KOPT-K1 (cell line): ENCODE measurements at regions not wholly inside any gene's neighbourhood (a gene's known extent, or its start where the extent isn't known, plus 50 kb on each side); places are given as distances from the start of the nearest gene placed in this dataset.
"Not testable (repeated sequence)": the region's sequence is repeated elsewhere in the genome, so short reads cannot be mapped to it uniquely, and the experiment has no call there.

Experiments
- H3K27ac ChIP-seq: fragments of 200-600 bp; sonication (generic); 2 replicates; pipeline ENCODE4 v1.5.1; 2016; ENCODE audit warnings: antibody characterized with exemption, mild to moderate bottlenecking, low read depth, low read length; ENCODE audit not compliant: poor library complexity, severe bottlenecking
- H3K36me3 ChIP-seq: fragments of 200-600 bp; sonication (generic); 2 replicates; pipeline ENCODE4 v1.5.1; 2017; ENCODE audit warnings: antibody characterized with exemption, mild to moderate bottlenecking, low read length, moderate library complexity; ENCODE audit not compliant: insufficient read depth
- H3K9me3 ChIP-seq: fragments of 200-600 bp; sonication (generic); 2 replicates; pipeline ENCODE4 v1.5.1; 2017; ENCODE audit warnings: antibody characterized with exemption, low read length, mild to moderate bottlenecking; ENCODE audit not compliant: insufficient read depth, poor library complexity, severe bottlenecking

DNA sequence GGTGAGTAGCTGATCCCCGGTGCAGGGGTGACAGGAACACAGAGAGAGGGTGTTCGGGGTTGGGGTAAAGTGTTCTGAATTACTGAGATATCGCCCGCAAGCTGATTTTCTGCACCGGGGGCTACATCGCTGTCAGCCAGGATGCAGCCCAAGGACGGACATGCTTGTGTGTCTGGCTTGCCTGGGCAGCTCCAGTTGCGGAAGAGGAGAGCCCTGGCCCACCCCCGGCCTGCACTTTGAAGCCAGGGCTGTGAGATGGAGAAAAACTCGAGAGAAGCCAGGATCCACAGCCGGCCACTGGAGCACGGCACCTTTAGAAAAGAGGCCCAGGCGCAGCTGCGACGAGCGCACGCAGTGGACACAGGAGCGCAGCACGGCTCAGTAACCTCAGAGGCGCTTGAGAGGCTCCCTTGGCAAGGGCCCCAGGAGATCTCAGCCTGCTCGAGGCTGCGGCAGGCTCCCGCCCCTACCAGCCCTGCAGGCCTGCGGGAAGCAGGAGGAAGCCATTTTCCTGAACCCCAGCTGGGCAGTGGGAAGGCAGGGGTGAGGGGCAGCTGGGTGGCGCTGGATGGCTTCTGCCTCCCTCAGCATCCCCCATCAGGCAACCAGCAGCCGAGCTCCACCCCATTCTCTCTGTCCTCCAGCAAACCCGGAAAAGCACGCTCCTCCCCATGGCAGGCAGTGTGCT is 59.2 kb downstream of the C9orf50 start:
- no peaks in the 10 kb centered on the region for H3K9me3 ChIP-seq
- H3K36me3 ChIP-seq: no peaks in the 10 kb centered on the region
- H3K27ac ChIP-seq: no peak overlapping the region

DNA sequence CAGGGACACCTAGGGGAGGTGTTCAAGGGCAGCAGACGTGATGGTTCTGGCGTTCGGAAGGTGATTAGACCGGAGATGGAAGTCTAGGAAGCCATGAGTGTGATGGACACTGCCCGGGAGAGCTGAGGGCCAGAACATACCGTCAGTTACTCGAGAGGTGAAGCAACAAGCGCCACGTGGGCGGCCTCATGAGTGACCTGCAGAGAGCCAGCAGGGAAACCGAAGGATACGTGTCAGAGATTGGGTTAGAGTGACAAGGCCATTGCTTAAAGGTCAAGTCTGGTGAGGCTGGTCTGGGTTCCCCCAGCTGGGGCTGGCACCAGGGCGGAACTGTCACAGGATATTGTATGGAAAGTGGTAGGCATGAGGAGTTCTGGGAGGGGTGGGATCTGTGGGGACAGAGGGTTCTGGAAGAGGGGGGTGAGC is 60.0 kb downstream of the C9orf50 start:
- Histone ChIP-seq H3K27ac (no peak overlapping the region), H3K36me3 (no peaks in the 10 kb centered on the region), H3K9me3 (no peaks in the 10 kb centered on the region)

DNA sequence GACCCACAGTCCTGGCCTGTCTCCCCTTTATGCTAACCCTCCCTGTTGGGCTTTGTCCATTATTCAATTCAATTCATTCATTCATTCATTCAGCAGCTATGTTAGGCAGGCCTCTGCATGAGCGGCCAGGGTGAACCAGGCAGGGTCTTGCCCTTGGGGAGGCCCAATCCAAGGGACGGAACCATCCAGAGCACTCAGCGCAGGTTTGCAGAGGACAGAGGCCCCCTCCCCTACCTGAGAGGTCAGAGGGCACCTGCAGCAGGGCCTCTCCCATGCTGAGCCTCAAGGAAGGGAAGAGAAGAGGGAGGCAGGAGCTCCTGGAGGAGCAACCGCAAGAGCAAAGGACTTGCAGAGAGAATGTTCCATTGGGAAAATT is 61.4 kb downstream of the C9orf50 start:
- H3K9me3 ChIP-seq: no peaks in the 10 kb centered on the region
- H3K36me3 ChIP-seq: no peaks in the 10 kb centered on the region
- no peak overlapping the region for H3K27ac ChIP-seq

DNA sequence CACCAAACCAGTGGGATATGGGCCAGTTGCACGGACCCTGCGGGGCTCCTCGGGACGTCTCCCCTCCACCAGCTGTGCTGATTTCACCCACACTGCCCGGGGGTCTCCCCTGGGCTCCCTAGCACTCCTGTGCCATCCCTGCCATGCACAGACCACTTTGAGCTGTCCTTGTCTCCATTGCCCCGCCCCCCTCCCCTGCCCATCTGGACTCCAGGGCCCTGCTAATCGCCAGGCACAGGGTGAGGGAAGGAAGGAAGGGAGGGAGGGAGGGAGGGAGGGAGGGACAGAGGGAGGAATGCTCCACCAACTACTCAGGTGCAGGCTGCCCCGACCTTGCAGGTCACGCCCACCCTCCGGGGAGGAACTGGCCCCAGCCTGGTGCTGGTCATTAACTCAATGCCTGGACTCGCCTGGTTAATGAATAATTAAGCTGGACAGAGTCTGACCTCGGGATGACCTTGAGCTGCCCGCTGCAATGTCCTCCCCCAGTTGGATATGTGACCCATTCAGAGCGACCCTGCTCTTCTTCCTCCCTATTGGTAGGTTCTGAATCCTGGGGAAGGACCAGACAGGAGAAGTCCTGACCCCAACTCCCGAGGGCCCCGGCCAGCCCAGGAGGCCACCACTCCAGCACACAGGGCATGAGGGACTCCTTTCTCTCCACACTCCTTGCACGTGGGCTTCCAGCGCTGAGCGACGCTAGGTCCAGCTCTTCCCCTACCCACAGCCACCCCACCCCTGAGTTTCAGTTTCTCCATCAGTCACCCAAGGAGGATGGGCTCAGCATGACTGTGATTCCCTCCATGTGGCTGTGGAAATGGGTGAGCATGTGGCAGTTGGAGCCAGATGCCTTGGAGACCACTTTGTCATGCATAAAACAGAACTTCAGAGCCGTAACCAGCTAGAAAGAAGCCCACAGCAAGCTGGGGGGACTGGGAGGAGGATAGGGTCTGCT is 62.1 kb downstream of the C9orf50 start:
- no peaks in the 10 kb centered on the region for H3K9me3 ChIP-seq
- no peaks in the 10 kb centered on the region for H3K36me3 ChIP-seq
- H3K27ac ChIP-seq: no peak overlapping the region

DNA sequence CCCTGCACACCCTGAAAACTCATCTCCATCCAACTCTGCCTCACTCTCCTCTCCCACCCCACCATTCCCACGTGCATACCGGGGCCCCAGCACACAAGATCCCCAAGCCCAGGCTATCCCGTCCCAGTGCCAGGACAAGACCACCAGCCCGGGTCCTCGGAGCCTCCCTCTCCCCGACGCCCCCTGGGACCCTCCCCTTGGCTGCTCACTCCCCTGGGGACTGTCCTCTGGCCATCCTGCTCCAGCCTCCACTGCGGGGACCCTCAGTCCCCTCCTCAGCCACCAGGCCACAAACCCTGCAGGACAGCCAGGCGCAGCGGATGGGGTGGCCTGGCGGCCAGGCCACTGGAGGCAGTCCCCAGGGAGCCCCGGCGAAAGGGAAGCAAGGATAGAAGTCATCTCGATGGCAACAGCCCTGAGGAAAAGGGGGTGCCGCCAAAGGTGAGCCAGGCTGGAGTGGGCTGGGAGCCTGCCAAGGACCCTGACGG is 62.8 kb downstream of the C9orf50 start:
- no peaks in the 10 kb centered on the region for H3K9me3 ChIP-seq
- H3K36me3 ChIP-seq: no peaks in the 10 kb centered on the region
- H3K27ac ChIP-seq: no peak overlapping the region

DNA sequence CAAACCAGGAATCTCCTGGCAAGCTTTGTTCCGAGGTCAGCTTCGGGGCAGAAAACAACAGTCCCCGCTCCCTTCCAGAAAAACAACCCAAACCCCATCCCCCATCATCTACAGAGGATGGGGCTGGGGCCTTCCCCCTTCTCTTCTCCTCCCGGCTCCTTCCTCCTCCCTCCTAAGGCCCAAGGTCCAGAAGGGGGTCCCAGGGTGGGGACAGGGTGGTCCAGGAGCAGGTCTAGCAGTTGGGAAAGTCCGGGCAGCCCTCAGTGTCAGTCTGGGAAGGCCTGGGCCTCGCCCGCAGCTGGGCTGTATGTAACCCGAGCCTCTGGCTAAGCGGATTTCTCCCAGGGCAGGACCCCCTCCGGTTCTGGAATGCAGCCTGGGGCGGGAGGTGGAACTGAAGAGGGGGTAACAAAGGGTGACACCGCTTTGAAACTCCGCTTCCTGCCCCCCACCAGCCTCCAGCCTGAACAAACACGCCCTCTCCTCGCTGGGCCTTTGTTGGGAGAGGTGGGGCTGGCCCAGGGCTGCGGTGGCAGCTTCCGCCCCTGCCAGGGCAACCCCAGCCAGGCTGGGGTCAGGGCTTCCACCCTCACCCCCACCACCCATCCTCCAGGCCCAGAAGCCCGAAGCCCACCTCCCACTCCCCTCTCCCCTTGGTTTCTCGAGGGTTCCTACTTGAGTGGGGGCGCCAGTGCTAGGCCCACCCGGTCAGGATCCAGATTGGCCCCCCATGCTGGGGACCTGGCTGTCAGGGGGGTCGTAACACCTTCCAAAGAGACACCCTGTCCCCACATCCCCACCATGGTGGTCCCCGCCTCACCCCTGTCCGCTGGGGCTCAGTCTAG is 63.5 kb downstream of the C9orf50 start:
- H3K27ac ChIP-seq: no peak overlapping the region
- H3K9me3 ChIP-seq: no peaks in the 10 kb centered on the region
- no peaks in the 10 kb centered on the region for H3K36me3 ChIP-seq

DNA sequence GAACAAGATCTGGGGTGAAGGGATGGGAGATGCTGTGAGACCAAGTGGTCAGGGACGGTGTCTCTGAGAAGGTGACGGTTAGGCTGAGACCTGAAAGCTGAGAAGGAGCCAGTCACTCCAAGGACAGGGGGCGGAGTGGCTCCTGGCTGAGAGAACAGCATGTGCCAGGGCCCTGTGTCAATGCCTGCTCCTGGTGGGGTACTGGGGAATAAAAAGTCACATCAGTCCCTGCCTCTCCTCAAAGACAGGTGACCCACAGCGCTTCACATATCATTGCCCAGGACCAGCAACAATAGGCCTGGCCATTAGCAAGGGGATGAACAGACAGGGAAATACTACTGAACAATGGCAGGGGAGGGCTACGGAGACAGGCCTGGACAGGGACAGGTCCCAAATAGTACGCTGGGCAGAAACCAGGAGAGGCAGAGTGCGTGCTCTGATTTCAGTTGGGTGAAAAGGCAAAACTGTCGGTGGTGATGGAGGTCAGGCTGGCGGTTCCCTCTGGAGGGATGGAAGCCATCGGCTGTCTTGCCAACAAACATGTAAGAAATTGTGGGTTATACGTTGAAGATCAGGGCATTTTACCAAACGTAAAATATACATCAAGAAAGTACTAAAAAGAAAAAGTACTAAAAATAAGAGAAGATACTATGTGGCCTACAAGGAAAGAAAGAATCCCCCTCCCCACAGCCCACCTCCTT is 64.3 kb downstream of the C9orf50 start:
- no peak overlapping the region for H3K27ac ChIP-seq
- no peaks in the 10 kb centered on the region for H3K36me3 ChIP-seq
- no peaks in the 10 kb centered on the region for H3K9me3 ChIP-seq

DNA sequence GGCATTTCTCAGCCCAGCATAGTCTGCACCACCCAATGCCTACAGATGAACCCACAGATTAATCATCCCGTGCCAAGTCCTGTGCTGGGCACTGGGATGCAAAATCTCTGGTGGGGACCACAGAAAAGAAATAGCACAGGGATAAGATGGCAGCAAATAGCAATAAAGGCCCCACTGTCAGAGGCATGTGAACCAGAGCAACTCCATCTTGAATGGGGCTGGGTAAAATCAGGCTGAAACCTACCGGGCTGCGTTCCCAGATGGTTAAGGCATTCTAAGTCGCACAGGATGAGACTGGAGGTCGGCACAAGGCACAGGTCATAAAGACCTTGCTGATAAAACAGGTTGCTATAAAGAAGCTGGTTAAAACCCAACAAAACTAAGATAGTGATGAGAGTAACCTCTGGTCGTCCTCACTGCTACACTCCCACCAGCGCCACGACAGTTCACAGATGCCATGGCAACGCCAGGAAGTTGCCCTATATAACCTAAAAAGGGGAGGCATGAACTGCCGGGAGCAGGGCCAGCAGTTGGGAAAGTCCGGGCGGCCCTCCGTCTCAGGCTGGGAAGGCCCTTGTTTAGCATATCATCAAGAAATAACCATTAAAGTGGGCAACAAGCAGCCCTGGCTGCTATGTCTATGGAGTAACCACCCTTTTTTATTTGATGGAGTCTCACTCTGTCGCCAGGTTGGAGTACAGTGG is 65.2 kb downstream of the C9orf50 start:
- Histone ChIP-seq H3K27ac (no peak overlapping the region), H3K9me3 (no peaks in the 10 kb centered on the region), H3K36me3 (no peaks in the 10 kb centered on the region)

DNA sequence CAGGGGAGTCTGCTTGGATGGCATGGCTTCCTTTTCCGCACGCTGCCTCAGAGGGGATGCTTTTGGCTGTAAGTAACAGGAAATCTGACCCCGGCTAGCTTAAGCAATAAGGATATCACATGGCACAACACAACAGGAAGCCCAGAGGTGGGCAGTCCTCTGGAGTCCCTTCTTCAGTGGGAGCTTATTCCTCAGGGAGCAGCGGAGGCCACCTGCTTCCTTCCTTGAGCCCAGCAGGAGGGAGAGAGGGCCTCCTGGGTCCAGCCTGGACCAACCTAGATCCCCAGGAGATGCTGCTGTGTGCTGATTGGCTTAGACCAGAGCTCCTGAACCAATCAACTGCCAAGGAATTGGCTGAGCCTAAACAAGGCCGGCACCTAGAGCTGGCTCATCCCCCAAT is 66.3 kb downstream of the C9orf50 start:
- no peak overlapping the region for H3K27ac ChIP-seq
- no peaks in the 10 kb centered on the region for H3K36me3 ChIP-seq
- no peaks in the 10 kb centered on the region for H3K9me3 ChIP-seq

DNA sequence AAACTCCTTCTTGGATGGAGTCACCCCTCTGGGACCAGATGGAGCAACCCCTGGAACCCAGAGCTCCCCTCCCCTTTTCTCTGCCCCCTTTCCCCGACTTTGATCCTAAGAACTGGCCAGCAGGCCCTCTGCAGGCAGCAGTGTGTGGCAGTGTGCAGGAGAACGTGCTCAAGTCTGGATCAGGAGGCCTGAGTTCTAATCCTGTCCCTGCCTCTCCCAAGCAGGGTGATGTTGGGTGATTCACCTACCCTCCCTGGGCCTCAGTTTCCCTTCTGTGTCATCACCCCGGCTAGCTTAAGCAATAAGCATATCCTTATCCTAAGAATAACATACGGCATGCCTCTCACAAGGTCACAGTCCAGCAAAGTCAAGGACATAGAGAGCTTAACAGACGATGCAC is 67.6 kb downstream of the C9orf50 start:
- no peaks in the 10 kb centered on the region for H3K36me3 ChIP-seq
- no peaks in the 10 kb centered on the region for H3K9me3 ChIP-seq
- no peak overlapping the region for H3K27ac ChIP-seq

DNA sequence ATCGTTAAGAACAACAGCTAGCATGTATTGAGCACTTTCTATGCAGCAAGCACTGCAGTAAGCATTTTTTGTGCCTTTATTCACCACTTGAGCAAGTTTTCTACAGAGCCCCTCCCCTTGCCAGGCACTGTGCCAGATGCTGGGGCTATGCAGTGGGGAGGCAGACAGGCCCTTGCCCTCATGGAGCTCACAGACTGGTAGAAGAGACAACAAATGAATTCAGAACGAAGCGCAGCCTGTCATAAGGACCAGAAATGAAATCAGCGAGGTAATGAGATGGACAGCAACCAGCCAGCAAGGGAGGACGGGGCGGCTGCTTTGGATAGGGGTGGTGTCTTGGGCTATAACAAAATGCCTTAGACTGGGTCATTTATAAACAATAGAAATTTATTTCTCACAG is 68.8 kb downstream of the C9orf50 start:
- Histone ChIP-seq H3K36me3 (no peaks in the 10 kb centered on the region), H3K27ac (no peak overlapping the region), H3K9me3 (no peaks in the 10 kb centered on the region)

DNA sequence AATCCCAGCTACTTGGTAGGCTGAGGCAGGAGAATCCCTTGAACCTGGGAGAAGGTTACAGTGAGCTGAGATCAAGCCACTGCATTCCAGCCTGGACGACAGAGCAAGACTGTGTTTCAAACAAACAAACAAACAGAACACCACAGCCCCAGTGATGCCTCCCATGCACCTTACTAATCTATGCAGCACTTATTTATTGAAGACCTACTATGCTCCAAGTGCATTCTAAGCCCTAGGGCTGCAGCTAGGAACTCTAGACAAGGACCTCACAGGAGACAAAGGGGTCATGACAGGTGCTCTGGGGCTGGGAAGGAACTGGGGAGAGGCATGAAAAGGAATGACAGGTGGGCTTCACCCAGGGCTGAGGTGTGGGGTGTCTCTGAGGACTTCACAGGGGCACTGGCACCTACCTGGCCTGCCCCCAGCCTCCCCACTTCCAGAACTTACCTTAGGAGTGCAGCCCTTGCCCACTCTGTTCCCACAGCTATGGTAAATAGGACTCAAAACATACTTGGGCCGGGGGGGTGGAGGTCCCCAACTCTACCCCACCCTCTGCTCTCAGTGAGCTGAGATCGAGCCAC is 69.4 kb downstream of the C9orf50 start:
- Histone ChIP-seq H3K9me3 (no peaks in the 10 kb centered on the region), H3K36me3 (no peaks in the 10 kb centered on the region), H3K27ac (no peak overlapping the region)

DNA sequence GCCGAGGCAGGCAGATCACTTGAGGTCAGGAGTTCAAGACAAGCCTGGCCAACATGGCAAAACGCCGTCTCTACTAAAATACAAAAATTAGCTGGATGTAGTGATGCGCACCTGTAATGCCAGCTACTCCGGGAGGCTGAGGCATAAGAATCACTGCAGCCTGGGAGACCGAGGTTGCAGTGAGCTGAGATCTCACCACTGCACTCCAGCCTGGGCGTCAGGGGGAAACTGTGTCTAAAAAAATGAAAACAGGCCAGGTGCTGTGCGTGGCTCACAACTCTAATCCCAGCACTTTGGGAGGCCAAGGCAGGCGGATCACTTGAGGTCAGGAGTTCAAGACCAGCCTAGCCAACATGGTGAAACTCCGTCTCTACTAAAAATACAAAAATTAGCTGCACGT is 69.9 kb downstream of the C9orf50 start:
- H3K27ac ChIP-seq, H3K9me3 ChIP-seq, H3K36me3 ChIP-seq: not testable (repeated sequence)
